ENCODE measurements at regions not wholly inside any gene's neighbourhood (a gene's known extent, or its start where the extent isn't known, plus 50 kb on each side); places are given as distances from the start of the nearest gene placed in this dataset.

GRCh38 chr21:38924954-38925353 lies 119.2 kb downstream of the ETS2 start:
- Histone ChIP-seq H3K4me2 (ENCODE audit: low read length) (no peak overlapping the region), H3K27me3 (ENCODE audit: control insufficient read depth, low read length) (no peaks in the 10 kb centered on the region), H3K79me2 (ENCODE audit: control insufficient read depth, low read length) (no peaks in the 10 kb centered on the region), H3K36me3 (ENCODE audit: control insufficient read depth, low read length) (no peaks in the 10 kb centered on the region), H3K9me2 (replicated peaks; ENCODE audit: control insufficient read depth, low read length) (no peaks in the 10 kb centered on the region), H3K9me3 (ENCODE audit: control insufficient read depth, insufficient read depth, low read length) (no peaks in the 10 kb centered on the region; the same call in 1 of the 2 replicates), H4K20me1 (ENCODE audit: control insufficient read depth, insufficient read depth, low read depth, low read length) (no peaks in the 10 kb centered on the region), H3F3A (ENCODE audit: control insufficient read depth, insufficient read depth) (no peaks in the 10 kb centered on the region), H3K4me1 (ENCODE audit: control insufficient read depth, low read length) (peaks cover 5% of the 10 kb centered on the region; the same call in 1 of the 2 replicates), H3K27ac (ENCODE audit: low read depth, low read length) (no peak overlapping the region), H3K4me3 (ENCODE audit: low read length) (no peak overlapping the region)
- no peak for TF ChIP-seq EZH2phosphoT487 (IDR thresholded peaks at IDR 0.05; ENCODE audit: borderline replicate concordance, low read length)
- TF ChIP-seq, protein P1, sequence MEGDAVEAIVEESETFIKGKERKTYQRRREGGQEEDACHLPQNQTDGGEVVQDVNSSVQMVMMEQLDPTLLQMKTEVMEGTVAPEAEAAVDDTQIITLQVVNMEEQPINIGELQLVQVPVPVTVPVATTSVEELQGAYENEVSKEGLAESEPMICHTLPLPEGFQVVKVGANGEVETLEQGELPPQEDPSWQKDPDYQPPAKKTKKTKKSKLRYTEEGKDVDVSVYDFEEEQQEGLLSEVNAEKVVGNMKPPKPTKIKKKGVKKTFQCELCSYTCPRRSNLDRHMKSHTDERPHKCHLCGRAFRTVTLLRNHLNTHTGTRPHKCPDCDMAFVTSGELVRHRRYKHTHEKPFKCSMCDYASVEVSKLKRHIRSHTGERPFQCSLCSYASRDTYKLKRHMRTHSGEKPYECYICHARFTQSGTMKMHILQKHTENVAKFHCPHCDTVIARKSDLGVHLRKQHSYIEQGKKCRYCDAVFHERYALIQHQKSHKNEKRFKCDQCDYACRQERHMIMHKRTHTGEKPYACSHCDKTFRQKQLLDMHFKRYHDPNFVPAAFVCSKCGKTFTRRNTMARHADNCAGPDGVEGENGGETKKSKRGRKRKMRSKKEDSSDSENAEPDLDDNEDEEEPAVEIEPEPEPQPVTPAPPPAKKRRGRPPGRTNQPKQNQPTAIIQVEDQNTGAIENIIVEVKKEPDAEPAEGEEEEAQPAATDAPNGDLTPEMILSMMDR (IDR thresholded peaks at IDR 0.05; ENCODE audit: low read depth, low read length, poor library complexity, severe bottlenecking) = no peak

DNA sequence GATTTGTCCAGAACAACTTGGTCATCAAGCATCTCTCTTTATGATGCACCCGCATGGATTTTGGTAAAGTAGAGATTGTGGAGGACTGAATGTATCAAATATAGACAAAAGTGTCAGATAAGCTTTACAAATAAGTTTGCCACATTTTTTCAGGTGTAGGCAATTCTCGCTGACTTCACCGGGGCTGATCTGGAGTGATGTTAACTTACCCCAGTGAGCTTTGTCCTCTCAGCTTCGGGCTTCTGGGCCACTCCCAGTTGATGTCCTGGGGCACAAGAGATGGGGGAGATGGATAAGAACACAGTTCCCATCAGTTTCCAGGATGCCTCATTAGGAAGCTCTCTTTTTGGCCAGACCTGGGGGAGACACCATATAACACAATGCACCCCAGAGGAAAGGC lies 117.7 kb downstream of the ETS2 start:
- Histone ChIP-seq H3K9me3 (ENCODE audit: control insufficient read depth, insufficient read depth, low read length) (no peaks in the 10 kb centered on the region), H3K27me3 (ENCODE audit: control insufficient read depth, low read length) (no peaks in the 10 kb centered on the region), H3K36me3 (ENCODE audit: control insufficient read depth, low read length) (no peaks in the 10 kb centered on the region), H3K9me2 (replicated peaks; ENCODE audit: control insufficient read depth, low read length) (no peaks in the 10 kb centered on the region), H3F3A (ENCODE audit: control insufficient read depth, insufficient read depth) (no peaks in the 10 kb centered on the region), H3K4me1 (ENCODE audit: control insufficient read depth, low read length) (peaks cover 5% of the 10 kb centered on the region; the same call in 1 of the 2 replicates), H3K79me2 (ENCODE audit: control insufficient read depth, low read length) (no peaks in the 10 kb centered on the region), H3K27ac (ENCODE audit: low read depth, low read length) (no peak overlapping the region), H4K20me1 (ENCODE audit: control insufficient read depth, insufficient read depth, low read depth, low read length) (no peaks in the 10 kb centered on the region), H3K4me2 (ENCODE audit: low read length) (no peak overlapping the region), H3K4me3 (ENCODE audit: low read length) (no peak overlapping the region)
- TF ChIP-seq, protein P1 (IDR thresholded peaks at IDR 0.05; ENCODE audit: low read depth, low read length, poor library complexity, severe bottlenecking) = no peak
- no peak for TF ChIP-seq EZH2phosphoT487 (IDR thresholded peaks at IDR 0.05; ENCODE audit: borderline replicate concordance, low read length)

- Histone ChIP-seq H4K20me1 (ENCODE audit: control insufficient read depth, insufficient read depth, low read depth, low read length) (no peaks in the 10 kb centered on the region), H3K9me3 (ENCODE audit: control insufficient read depth, insufficient read depth, low read length) (no peaks in the 10 kb centered on the region), H3K4me2 (ENCODE audit: low read length) (no peak overlapping the region), H3F3A (ENCODE audit: control insufficient read depth, insufficient read depth) (no peaks in the 10 kb centered on the region), H3K36me3 (ENCODE audit: control insufficient read depth, low read length) (no peaks in the 10 kb centered on the region), H3K79me2 (ENCODE audit: control insufficient read depth, low read length) (no peaks in the 10 kb centered on the region), H3K27ac (ENCODE audit: low read depth, low read length) (no peak overlapping the region), H3K4me3 (ENCODE audit: low read length) (no peak overlapping the region), H3K4me1 (ENCODE audit: control insufficient read depth, low read length) (peaks cover 5% of the 10 kb centered on the region; the same call in 1 of the 2 replicates), H3K9me2 (replicated peaks; ENCODE audit: control insufficient read depth, low read length) (no peaks in the 10 kb centered on the region), H3K27me3 (ENCODE audit: control insufficient read depth, low read length) (no peaks in the 10 kb centered on the region)
- TF ChIP-seq, protein P1 (IDR thresholded peaks at IDR 0.05; ENCODE audit: low read depth, low read length, poor library complexity, severe bottlenecking) = no peak
- no peak for TF ChIP-seq EZH2phosphoT487 (IDR thresholded peaks at IDR 0.05; ENCODE audit: borderline replicate concordance, low read length)
These were observed 116.9 kb downstream of the ETS2 start for GRCh38 chr21:38922474-38923235.
